ENCODE measurements at regions not wholly inside any gene's neighbourhood (a gene's known extent, or its start where the extent isn't known, plus 50 kb on each side); places are given as distances from the start of the nearest gene placed in this dataset.

- Histone ChIP-seq H3K9me1 (ENCODE audit: control insufficient read depth, extremely low read depth, insufficient read depth, low read length) (no peaks in the 10 kb centered on the region), H2AFZ (ENCODE audit: control insufficient read depth, low read length) (no peak overlapping the region), H3K9me3 (ENCODE audit: control insufficient read depth, low read depth, low read length) (no peaks in the 10 kb centered on the region), H3K27me3 (ENCODE audit: control insufficient read depth, extremely low read depth, insufficient read depth, low read length) (no peaks in the 10 kb centered on the region), H3K4me2 (ENCODE audit: control insufficient read depth, extremely low read depth, insufficient read depth, low read depth, low read length) (no peak overlapping the region), H3K9ac (ENCODE audit: control insufficient read depth, extremely low read depth, insufficient read depth, low read length) (no peak overlapping the region), H3K27ac (ENCODE audit: control insufficient read depth, insufficient read depth, low read length) (no peak overlapping the region), H3K4me3 (ENCODE audit: control insufficient read depth in 2 of 3, extremely low read depth in 1 of 3, insufficient read depth in 2 of 3, low read depth in 1 of 3, low read length in 3 of 3) (no peak overlapping the region), H3K79me2 (ENCODE audit: control insufficient read depth, insufficient read depth, low read length) (no peaks in the 10 kb centered on the region), H3K36me3 (ENCODE audit: control insufficient read depth in 2 of 2, extremely low read depth in 1 of 2, insufficient read depth in 2 of 2, low read length in 2 of 2) (no peaks in the 10 kb centered on the region), H4K20me1 (ENCODE audit: control insufficient read depth, extremely low read depth, insufficient read depth, low read length) (no peaks in the 10 kb centered on the region), H3K4me1 (ENCODE audit: control insufficient read depth, extremely low read depth, insufficient read depth, low read length) (no peaks in the 10 kb centered on the region)
- no peak for TF ChIP-seq CTCF (optimal IDR thresholded peaks at IDR 0.05 in 1 of 3, IDR thresholded peaks at IDR 0.05 in 1 of 3, conservative IDR thresholded peaks at IDR 0.05 in 1 of 3; ENCODE audit: extremely low read depth in 1 of 3, insufficient read depth in 2 of 3, low read length in 3 of 3)
- no peak for TF ChIP-seq EZH2 (IDR thresholded peaks at IDR 0.05; ENCODE audit: low read length)
- no peak for DNase-seq (ENCODE audit: low read depth, low spot score)
- dilution Hi-C loops (cut with MboI; ENCODE audit: extremely low pct_ligation_motif_present, low sequenced_read_pairs), result no loop called here
- no peak for FAIRE-seq
These were observed 121.7 kb upstream of the NR3C1 start for GRCh38 chr5:143525176-143525575.

GRCh38 chr5:143524338-143524945 lies 121.0 kb upstream of the NR3C1 start:
- TF ChIP-seq CTCF (optimal IDR thresholded peaks at IDR 0.05 in 1 of 3, IDR thresholded peaks at IDR 0.05 in 1 of 3, conservative IDR thresholded peaks at IDR 0.05 in 1 of 3; ENCODE audit: extremely low read depth in 1 of 3, insufficient read depth in 2 of 3, low read length in 3 of 3), result no peak
- TF ChIP-seq EZH2 (IDR thresholded peaks at IDR 0.05; ENCODE audit: low read length), result no peak
- no peaks in the 10 kb centered on the region for H3K79me2 ChIP-seq (ENCODE audit: control insufficient read depth, insufficient read depth, low read length)
- no peak overlapping the region for H3K4me2 ChIP-seq (ENCODE audit: control insufficient read depth, extremely low read depth, insufficient read depth, low read depth, low read length)
- H4K20me1 ChIP-seq (ENCODE audit: control insufficient read depth, extremely low read depth, insufficient read depth, low read length), result no peaks in the 10 kb centered on the region
- no peak for DNase-seq (ENCODE audit: low read depth, low spot score)
- H3K9ac ChIP-seq (ENCODE audit: control insufficient read depth, extremely low read depth, insufficient read depth, low read length), result no peak overlapping the region
- no peak overlapping the region for H2AFZ ChIP-seq (ENCODE audit: control insufficient read depth, low read length)
- no peaks in the 10 kb centered on the region for H3K4me1 ChIP-seq (ENCODE audit: control insufficient read depth, extremely low read depth, insufficient read depth, low read length)
- no peaks in the 10 kb centered on the region for H3K9me3 ChIP-seq (ENCODE audit: control insufficient read depth, low read depth, low read length)
- no peak overlapping the region for H3K4me3 ChIP-seq (ENCODE audit: control insufficient read depth in 2 of 3, extremely low read depth in 1 of 3, insufficient read depth in 2 of 3, low read depth in 1 of 3, low read length in 3 of 3)
- no peak for FAIRE-seq
- H3K27ac ChIP-seq (ENCODE audit: control insufficient read depth, insufficient read depth, low read length), result no peak overlapping the region
- no peaks in the 10 kb centered on the region for H3K27me3 ChIP-seq (ENCODE audit: control insufficient read depth, extremely low read depth, insufficient read depth, low read length)
- no peaks in the 10 kb centered on the region for H3K36me3 ChIP-seq (ENCODE audit: control insufficient read depth in 2 of 2, extremely low read depth in 1 of 2, insufficient read depth in 2 of 2, low read length in 2 of 2)
- dilution Hi-C loops (cut with MboI; ENCODE audit: extremely low pct_ligation_motif_present, low sequenced_read_pairs), result no loop called here
- no peaks in the 10 kb centered on the region for H3K9me1 ChIP-seq (ENCODE audit: control insufficient read depth, extremely low read depth, insufficient read depth, low read length)
